HG03095 (cell line): ENCODE measurements at regions not wholly inside any gene's neighbourhood (a gene's known extent, or its start where the extent isn't known, plus 50 kb on each side); places are given as distances from the start of the nearest gene placed in this dataset.
"Not testable (repeated sequence)": the region's sequence is repeated elsewhere in the genome, so short reads cannot be mapped to it uniquely, and the experiment has no call there.

ENCODE experiments used
- ATAC-seq: cut with Tn5 transposase; IDR thresholded peaks from one replicate; pipeline ENCODE4 v1.9.1; 2021; ENCODE audit warnings: moderate library complexity; ENCODE audit not compliant: unreplicated experiment

DNA sequence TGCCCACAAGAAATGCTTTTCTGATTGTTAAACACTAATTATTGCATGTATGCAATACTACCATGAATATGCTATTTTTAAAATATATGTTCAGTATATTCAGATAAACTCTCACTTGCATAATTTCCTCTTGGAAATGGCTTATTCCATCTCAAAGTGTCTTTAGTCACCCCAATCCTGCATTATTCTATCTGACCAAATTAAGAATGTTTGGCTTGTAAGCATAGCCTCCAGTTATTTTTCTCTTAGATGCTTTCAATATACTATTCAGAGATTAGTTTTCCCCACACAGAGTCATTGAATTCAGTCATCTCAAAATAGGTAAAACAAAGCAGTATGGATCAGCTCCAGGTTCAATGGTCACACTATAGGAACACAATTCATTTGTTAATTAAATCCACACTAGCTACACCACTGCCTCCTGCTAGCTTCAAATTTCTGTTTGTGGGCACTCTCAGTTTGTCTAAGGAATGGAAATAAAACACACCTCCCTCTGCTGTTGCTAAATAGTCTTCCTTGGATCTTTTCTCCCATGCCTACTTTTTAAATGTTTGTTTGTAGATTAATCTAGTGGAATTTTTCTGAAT lies 134.6 kb upstream of the TBCA start:
- ATAC-seq: no peak

- ATAC-seq: no peak
These were observed 133.1 kb upstream of the TBCA start for GRCh38 chr5:77909237-77909636.

DNA sequence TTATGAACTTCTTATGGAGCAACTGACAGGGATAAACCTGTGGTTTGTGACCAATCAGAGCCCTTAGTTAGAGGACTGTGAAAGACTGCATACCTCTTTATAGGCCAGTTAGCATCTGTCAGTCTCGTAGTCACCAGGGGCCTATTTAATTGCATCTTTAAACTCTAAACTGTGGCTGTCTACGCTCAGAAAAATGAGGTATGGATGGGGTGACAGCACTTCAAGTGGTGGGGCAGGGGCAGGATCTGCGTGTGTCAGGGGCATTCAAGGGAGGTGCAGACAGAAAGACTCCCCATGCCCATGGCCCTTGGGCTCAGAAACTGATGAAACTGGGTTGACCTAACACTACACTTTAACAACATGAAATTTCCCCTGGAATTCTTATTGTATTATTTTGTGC lies 132.6 kb upstream of the TBCA start:
- ATAC-seq: no peak

DNA sequence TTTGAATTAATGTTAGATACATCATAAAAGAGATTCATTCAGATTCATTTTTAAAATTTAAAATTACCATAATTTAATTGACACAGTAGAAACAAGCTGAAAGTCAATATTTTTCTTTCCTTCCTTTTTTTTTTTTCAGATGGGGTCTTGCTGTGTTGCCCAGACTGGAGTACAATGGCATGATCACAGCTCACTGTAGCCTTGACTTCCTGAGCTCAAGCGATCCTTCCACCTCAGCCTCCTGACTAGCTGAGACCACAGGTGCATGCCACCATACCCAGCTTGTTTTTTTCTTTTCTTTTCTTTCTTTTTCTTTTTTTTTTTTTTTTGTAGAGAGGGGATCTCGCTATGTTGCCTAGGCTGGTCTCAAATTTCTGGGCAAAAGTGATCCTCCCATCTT lies 131.6 kb upstream of the TBCA start:
- ATAC-seq: no peak

- ATAC-seq: no peak
These were observed 130.7 kb upstream of the TBCA start for GRCh38 chr5:77906806-77907205.

DNA sequence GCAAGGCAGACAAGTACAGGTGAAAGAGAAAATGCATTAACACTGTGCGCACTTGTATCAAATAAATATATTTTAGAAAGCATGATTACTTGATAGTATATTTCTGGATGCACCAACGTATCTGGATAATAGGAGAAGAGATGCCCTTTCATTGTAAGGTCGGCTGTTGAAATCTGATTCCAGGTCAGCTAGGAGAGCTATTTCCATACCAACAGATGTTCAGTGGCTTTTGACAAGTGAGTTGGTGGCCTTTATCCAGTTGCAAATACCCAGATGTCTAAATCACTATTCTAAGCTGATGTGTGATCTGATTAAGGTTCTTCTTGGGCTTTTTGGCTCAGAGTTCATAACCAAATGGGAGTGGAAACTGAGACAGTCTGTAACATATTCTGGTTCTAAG lies 128.2 kb upstream of the TBCA start:
- no peak for ATAC-seq

- ATAC-seq: no peak
These were observed 124.6 kb upstream of the TBCA start for GRCh38 chr5:77900691-77901090.

DNA sequence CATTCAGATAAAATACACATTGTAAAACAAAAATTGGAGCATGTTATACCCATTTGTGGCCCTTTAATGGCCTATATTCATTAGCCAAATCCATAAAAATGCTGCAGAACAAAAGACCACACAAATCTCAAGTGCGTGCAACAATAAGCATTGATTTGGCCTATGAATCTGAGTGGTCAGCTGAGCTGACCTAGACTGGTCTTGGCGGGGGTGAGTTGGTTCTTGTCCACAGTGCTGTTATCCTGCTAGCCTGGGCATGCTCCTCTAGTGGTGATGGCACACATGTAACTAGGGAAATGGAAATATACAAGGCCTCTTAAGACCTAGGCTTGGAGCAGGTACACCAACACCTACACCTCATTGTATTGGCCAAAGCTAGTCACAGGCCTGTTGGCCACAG lies 122.2 kb upstream of the TBCA start:
- no peak for ATAC-seq

GRCh38 chr5:77896338-77896737 lies 120.2 kb upstream of the TBCA start:
- ATAC-seq: no peak

DNA sequence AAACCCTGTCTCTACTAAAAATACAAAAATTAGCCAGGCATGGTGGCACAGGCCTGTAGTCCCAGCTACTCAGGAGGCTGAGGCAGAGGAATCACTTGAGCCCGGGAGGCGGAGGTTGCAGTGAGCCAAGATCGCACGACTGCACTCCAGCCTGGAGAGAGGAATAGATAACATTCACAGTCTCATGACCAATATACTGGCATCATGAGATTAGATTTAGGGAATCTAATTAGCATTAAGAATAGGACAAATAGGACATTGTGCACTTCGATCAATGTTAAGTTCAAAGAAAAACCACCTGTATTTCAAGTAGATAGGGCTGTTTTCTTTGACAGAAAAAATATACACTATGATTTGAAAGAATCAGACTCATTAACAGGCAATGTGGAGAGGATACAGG lies 118.0 kb upstream of the TBCA start:
- not testable (repeated sequence) for ATAC-seq

- ATAC-seq: no peak
These were observed 117.2 kb upstream of the TBCA start for GRCh38 chr5:77893225-77893860.

GRCh38 chr5:77892061-77893010 lies 116.2 kb upstream of the TBCA start:
- no peak for ATAC-seq

DNA sequence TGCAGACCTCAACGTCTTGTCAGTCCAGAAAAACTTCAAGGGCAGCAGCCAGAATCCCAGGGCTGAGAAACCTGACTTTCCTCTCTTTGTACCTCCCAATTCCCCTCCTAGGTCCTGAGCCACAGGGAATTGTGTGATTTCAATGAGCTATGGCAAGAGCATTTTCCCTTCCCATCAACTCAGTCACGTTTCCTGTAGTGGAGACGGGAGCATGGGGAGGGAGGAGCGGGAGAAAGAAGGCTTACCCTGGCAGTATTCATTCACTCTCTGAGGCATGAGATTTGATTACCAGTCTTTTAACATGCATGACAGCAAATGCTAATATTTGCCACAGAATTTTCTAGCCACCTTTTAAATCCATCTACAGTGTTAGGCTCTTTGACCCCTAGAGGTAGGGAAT lies 109.4 kb upstream of the TBCA start:
- ATAC-seq: no peak

DNA sequence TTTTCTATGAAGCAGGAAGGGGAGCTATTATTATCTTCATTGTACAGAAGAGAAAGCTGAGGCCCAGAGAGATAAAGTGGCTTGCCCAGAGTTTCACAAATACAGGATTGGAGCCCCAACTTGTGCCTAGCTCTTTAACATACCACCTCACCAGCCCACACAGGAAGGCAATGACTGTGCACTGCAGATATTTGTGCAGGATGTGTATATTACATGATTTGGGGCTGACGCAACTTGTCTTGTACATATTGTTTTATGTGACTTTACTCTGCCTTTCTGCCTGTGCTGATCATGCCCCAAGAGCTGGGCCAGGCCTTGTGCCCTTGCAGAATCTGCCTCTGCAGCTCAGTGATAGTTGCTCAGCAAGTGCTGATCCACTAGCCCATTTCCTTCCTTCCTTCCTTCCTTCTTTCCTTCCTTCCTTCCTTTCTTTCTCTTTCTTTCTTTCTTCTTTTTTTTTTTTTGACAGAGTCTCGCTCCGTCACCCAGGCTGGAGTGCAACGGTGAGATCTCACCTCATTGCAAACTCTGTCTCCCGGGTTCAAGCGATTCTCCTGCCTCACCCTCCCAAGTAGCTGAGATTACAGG lies 106.6 kb upstream of the TBCA start:
- no peak for ATAC-seq

DNA sequence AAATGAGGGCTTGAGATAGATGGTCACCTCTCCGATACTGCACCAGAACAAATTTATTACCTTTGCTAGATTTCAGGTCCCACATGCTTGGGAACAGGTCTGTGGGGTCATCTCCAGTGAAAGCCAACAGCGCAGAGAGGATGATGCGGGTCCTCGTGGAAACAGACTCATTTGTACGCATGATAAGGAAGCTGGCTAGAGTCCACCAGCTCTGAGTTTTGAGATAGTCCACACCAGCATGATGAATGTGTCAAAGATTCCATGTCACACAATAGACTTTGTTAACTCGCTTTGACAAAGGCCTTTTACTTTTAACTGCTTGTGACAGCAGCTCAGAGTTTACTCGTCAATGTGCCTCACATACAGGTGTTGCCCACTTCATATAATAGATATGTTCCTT lies 105.4 kb upstream of the TBCA start:
- no peak for ATAC-seq

- no peak for ATAC-seq
These were observed 101.6 kb upstream of the TBCA start for GRCh38 chr5:77877516-77878355.

DNA sequence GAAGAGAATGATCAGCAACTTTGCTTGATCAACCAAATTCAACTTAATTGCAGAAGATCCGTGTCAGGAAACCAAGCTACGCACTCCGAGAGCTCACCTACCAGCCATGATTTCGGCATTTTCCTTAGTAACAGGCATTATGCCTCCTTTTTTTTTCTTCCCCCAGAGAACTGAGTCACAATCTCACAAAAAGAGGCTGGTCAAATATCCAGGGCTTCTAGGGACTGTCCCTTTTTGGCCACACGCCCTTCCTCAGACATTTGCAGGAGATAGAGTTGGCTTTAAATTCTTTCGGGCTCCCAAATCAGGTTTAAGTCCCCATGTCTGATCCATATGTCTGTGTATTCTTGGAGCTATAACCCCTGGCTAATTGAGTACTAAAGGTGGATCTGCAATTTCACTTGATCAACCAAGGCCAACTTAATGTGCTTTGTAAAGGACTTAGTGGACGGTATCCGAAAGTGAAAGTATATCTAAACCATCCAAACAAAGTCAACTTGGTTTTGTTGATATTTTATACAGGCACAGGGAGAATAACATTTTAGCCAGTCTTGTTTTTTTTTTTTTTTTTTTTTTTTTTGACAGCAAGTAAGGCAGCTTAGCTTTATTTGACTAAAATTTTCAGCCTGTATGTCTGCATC lies 100.8 kb upstream of the TBCA start:
- no peak for ATAC-seq

DNA sequence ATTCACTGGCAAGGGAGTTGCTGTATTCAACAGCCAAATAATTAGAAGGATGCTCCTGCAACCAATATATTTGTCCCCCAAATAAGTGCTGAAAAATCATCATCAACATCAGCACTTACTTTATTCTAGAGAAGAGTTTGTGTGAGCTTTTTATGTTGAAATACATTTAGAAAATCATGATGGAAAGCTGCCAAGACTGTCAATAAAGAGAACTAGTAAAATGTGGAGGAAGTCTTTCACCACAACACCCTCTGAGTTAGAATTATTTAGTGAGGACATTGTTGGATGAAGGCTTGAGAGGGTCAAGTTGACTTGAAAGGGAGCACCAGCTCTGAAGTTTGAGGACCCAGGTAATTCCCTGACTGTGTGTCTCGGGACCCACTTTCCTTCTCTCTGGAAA lies 100.2 kb upstream of the TBCA start:
- ATAC-seq: no peak

DNA sequence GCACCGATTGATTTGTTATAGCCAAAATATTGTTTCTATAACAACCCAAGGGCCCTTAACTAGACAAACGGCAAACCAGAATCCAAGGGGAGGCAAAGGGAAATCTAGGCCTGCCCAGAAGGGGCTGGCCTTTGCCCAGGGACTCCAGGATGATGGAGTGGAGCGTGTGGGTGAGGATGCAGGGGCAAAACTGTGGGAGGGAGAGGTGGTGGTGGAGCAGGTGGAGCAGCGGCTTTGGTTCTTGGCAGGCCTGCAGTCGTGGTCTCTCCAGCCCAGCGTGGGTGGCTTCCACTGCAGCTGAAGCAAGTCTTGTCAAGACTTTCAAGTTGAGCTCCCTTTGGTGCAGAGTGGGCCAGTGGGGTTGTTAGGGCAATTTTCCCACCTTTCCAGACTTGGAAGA lies 98.6 kb upstream of the TBCA start:
- ATAC-seq: no peak

DNA sequence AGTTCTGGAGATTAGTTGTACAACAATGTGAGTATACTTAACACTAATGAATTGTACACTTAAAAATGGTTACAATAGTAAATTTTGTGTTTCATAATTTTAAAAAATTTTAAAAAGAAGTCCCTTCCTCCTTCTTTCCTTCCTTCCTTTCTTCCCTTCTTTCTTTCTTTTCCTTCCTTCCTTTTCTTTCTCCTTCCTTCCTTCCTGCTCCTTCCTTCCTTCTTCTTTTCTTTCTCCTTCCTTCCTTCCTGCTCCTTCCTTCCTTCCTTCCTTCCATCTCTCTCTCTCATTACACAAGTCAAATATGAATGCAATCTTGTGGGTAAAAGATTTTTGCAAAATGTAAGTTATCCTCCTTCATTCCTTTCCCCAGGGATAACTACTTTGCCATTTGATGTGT lies 97.1 kb upstream of the TBCA start:
- ATAC-seq: no peak
